ENCODE measurements at regions not wholly inside any gene's neighbourhood (a gene's known extent, or its start where the extent isn't known, plus 50 kb on each side); places are given as distances from the start of the nearest gene placed in this dataset.

GRCh38 chr2:203603456-203604389 lies 68.6 kb upstream of the RAPH1 start:
- no peak for DNase-seq
- 34 to 38% (median 35%) methylated on average over 10 of the region's 10 CpGs for WGBS, 3 donors
- Histone ChIP-seq H3K4me3 (no peak overlapping the region), H3K9me3 (no peaks in the 10 kb centered on the region), H3K27ac (no peak overlapping the region), H3K27me3 (no peaks in the 10 kb centered on the region), H3K36me3 (no peaks in the 10 kb centered on the region), H3K4me1 (ENCODE audit: insufficient read depth) (no peaks in the 10 kb centered on the region)
- intact Hi-C loops (cut with DNase I): no loop called here
- TF ChIP-seq EP300 (IDR thresholded peaks at IDR 0.05) (no peak), POLR2A (IDR thresholded peaks at IDR 0.05) (no peak)
- TF ChIP-seq, protein P1, sequence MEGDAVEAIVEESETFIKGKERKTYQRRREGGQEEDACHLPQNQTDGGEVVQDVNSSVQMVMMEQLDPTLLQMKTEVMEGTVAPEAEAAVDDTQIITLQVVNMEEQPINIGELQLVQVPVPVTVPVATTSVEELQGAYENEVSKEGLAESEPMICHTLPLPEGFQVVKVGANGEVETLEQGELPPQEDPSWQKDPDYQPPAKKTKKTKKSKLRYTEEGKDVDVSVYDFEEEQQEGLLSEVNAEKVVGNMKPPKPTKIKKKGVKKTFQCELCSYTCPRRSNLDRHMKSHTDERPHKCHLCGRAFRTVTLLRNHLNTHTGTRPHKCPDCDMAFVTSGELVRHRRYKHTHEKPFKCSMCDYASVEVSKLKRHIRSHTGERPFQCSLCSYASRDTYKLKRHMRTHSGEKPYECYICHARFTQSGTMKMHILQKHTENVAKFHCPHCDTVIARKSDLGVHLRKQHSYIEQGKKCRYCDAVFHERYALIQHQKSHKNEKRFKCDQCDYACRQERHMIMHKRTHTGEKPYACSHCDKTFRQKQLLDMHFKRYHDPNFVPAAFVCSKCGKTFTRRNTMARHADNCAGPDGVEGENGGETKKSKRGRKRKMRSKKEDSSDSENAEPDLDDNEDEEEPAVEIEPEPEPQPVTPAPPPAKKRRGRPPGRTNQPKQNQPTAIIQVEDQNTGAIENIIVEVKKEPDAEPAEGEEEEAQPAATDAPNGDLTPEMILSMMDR (IDR thresholded peaks at IDR 0.05): no peak

- no peak overlapping the region for H3K4me3 ChIP-seq
- H3K36me3 ChIP-seq: no peaks in the 10 kb centered on the region
- DNase-seq: no peak
- TF ChIP-seq EP300 (IDR thresholded peaks at IDR 0.05): no peak
- TF ChIP-seq POLR2A (IDR thresholded peaks at IDR 0.05): no peak
- TF ChIP-seq, protein P1 (IDR thresholded peaks at IDR 0.05): no peak
- no peaks in the 10 kb centered on the region for H3K27me3 ChIP-seq
- intact Hi-C loops (cut with DNase I): no loop called here
- no peaks in the 10 kb centered on the region for H3K4me1 ChIP-seq (ENCODE audit: insufficient read depth)
- no peaks in the 10 kb centered on the region for H3K9me3 ChIP-seq
- WGBS, 3 donors: 53 to 75% (median 57%) methylated on average over 1 of the region's 1 CpG
- H3K27ac ChIP-seq: no peak overlapping the region
Observed at GRCh38 chr2:203605302-203605701, 70.2 kb upstream of the RAPH1 start.

DNA sequence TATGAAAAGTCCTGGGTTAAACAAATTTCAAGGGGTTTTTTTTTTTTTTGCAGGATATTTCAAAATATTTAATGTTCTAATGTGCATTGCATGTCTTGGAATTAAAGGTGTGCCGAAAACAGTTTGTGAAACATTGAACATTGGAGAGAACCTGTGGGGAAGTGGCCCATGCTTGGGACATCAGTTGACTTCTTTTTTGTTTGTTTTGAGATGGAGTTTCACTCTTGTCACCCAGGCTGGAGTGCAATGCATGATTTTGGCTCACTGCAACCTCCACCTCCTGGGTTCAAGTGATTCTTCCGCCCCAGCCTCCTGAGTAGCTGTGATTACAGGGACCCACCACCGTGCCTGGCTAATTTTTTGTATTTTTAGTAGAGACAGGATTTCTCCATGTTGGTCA lies 71.0 kb upstream of the RAPH1 start:
- Histone ChIP-seq H3K27me3 (no peaks in the 10 kb centered on the region), H3K27ac (no peak overlapping the region), H3K9me3 (no peaks in the 10 kb centered on the region), H3K36me3 (no peaks in the 10 kb centered on the region), H3K4me1 (ENCODE audit: insufficient read depth) (no peaks in the 10 kb centered on the region), H3K4me3 (no peak overlapping the region)
- 71 to 89% (median 85%) methylated on average over 3 of the region's 3 CpGs for WGBS, 3 donors
- intact Hi-C loops (cut with DNase I): no loop called here
- no peak for DNase-seq
- TF ChIP-seq, protein P1 (IDR thresholded peaks at IDR 0.05): no peak
- no peak for TF ChIP-seq EP300 (IDR thresholded peaks at IDR 0.05)
- no peak for TF ChIP-seq POLR2A (IDR thresholded peaks at IDR 0.05)

DNA sequence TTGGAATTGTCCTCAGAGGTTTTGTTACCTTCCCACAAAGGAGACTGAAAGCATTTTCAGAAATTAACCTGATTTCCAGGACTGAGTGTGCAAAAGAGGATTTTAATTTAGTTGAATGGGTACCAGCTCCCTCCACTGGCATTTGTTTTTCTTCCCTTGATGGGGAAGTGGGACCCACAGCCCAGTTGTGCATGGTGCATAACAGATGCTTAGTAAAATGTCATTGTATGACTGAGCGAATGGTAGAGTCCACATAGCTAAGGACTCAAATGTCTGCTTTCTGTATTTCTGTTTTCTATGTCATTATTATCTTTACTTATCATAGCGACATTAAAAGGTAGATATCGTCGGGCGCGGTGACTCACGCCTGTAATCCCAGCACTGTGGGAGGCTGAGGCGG lies 75.5 kb upstream of the RAPH1 start:
- WGBS, 3 donors: 85 to 94% (median 91%) methylated on average over 8 of the region's 8 CpGs
- DNase-seq: no peak
- Histone ChIP-seq H3K4me1 (ENCODE audit: insufficient read depth) (no peaks in the 10 kb centered on the region), H3K36me3 (no peaks in the 10 kb centered on the region), H3K9me3 (no peaks in the 10 kb centered on the region), H3K4me3 (no peak overlapping the region), H3K27ac (no peak overlapping the region), H3K27me3 (no peaks in the 10 kb centered on the region)
- intact Hi-C loops (cut with DNase I): no loop called here
- TF ChIP-seq POLR2A (IDR thresholded peaks at IDR 0.05) (no peak), EP300 (IDR thresholded peaks at IDR 0.05) (no peak)
- TF ChIP-seq, protein P1 (IDR thresholded peaks at IDR 0.05): no peak

Data from ovary (tissue), 7 donors.